LNCaP clone FGC (cell line): ENCODE measurements at regions not wholly inside any gene's neighbourhood (a gene's known extent, or its start where the extent isn't known, plus 50 kb on each side); places are given as distances from the start of the nearest gene placed in this dataset.

Experiments used
- DNase-seq: peaks from one replicate; pipeline ENCODE4 v3.0.0-alpha.2; 2011; ENCODE audit warnings: low read depth
- H3K4me3 ChIP-seq: 2 replicates; pipeline ENCODE4 v1.5.1; 2011; ENCODE audit warnings: mild to moderate bottlenecking, low read depth, low read length, control low read depth
- TF ChIP-seq, protein P1 (sequence below): IDR thresholded peaks from 2 replicates; pipeline ENCODE4 v1.5.1; 2012; ENCODE audit warnings: mild to moderate bottlenecking; ENCODE audit not compliant: control insufficient read depth, insufficient read depth; ENCODE audit errors: extremely low read depth

DNA sequence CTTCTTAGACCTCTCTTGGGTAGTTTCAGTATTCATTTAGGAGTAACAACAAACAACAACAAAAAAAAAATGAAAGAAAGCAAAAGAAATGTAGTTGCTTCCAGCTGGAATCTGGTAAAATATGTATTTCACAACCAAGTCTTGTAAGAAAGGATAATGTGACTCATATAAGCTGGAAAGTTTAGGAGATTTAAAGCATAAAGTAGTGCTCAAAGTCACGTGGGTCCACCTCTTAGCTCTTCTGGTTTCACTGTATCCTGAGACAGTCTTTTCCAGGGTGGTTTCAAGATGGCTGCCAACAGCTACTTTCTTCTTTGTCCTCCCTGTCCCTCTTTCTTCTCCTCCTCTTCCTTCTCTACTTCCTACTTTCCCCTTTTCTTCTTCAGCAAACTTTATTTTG is 69.5 kb upstream of the CDK13 start:
- no peak for DNase-seq
- no peak overlapping the region for H3K4me3 ChIP-seq
- TF ChIP-seq, protein P1, sequence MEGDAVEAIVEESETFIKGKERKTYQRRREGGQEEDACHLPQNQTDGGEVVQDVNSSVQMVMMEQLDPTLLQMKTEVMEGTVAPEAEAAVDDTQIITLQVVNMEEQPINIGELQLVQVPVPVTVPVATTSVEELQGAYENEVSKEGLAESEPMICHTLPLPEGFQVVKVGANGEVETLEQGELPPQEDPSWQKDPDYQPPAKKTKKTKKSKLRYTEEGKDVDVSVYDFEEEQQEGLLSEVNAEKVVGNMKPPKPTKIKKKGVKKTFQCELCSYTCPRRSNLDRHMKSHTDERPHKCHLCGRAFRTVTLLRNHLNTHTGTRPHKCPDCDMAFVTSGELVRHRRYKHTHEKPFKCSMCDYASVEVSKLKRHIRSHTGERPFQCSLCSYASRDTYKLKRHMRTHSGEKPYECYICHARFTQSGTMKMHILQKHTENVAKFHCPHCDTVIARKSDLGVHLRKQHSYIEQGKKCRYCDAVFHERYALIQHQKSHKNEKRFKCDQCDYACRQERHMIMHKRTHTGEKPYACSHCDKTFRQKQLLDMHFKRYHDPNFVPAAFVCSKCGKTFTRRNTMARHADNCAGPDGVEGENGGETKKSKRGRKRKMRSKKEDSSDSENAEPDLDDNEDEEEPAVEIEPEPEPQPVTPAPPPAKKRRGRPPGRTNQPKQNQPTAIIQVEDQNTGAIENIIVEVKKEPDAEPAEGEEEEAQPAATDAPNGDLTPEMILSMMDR: no peak

- TF ChIP-seq, protein P1: no peak
- DNase-seq: no peak
- no peak overlapping the region for H3K4me3 ChIP-seq
Observed at GRCh38 chr7:39882148-39882784, 67.8 kb upstream of the CDK13 start.

DNA sequence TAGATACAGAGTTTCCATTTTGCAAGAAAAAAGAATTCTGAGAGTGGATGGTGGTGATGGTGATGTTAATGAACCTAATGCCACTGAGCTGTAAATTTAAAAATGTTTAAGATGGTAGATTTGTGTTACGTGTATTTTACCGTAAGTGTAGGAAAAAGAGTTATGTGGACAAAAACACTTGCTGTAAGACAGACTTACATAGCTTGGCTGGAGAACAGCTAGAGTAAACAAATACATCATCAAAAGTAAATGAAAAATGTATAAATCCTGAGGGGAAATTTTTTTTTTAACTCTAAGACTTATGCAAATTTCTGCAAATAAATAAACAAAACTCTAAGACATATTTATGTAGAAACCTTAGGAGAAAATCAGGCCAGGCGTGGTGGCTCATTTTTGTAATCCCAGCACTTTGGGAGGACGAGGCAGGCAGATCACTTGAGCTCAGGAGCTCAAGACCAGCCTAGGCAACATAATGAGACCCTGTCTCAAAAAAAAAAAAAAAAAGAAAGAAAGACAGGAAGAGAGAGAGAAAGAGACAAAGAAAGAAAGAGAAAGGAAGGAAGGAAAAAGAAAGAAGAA is 66.2 kb upstream of the CDK13 start:
- TF ChIP-seq, protein P1: no peak
- no peak for DNase-seq

GRCh38 chr7:39888171-39888853 is 61.7 kb upstream of the CDK13 start:
- peak; percentile 54 for DNase-seq
- TF ChIP-seq, protein P1: no peak
- H3K4me3 ChIP-seq: no peak overlapping the region

More for the DNA sequence above, 66.2 kb upstream of the CDK13 start:
- no peak overlapping the region for H3K4me3 ChIP-seq

GRCh38 chr7:39890411-39890810 is 59.6 kb upstream of the CDK13 start:
- TF ChIP-seq, protein P1: no peak
- no peak for DNase-seq
- no peak overlapping the region for H3K4me3 ChIP-seq

- TF ChIP-seq, protein P1: no peak
- DNase-seq: no peak
- no peak overlapping the region for H3K4me3 ChIP-seq
Observed at GRCh38 chr7:39891894-39892293, 58.2 kb upstream of the CDK13 start.
